H4 (cell line): ENCODE measurements at regions not wholly inside any gene's neighbourhood (a gene's known extent, or its start where the extent isn't known, plus 50 kb on each side); places are given as distances from the start of the nearest gene placed in this dataset.

Source experiments
- DNase-seq: peaks from one replicate; pipeline ENCODE4 v3.0.0-alpha.2; 2015; ENCODE audit warnings: low spot score

DNA sequence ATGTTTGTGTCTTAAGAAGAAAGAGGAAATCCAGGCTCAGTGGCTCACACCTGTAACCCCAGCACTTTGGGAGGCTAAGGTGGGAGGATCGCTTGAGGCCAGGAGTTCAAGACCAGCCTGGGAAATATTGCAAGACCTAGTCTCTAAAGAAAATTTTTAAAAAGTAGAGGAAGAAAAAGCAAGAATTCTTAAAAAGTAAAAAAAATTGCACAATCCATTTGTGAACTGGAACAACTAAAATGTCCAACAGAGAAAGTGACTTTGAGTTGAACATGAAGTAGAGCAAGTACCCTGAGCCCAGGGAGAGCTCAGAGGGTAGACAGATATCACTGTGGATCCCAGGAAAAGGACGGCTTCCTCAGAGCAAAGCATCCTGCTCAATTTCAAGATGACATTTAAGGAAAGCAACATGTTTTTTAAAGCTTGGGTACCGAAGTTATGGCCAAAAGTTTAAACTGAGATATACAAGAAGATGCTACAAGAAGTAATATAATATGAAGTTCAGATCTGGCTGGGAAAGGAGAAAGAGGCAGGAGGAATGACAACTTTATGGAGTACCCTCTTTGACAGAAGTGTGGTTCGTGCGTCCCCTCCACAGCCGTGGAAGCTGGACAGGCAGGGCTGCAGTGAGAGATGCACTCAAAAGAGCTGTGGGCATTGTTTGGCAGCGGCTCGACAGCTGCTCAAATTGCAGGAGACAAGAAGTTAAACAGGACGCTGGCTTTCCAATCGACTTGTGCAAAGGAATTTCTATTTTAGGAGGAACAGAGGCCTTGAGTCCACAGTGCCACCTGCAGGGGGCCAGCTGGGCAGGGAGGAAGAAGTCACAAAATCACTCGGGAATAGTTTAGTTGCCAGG, 201.3 kb downstream of the JCAD start:
- peak; percentile 65 for DNase-seq

GRCh38 chr10:29856295-29856694, 203.1 kb downstream of the JCAD start:
- DNase-seq = no peak

GRCh38 chr10:29853913-29854312, 205.5 kb downstream of the JCAD start:
- DNase-seq = no peak

- DNase-seq = no peak
These were observed 208.1 kb downstream of the JCAD start for GRCh38 chr10:29851241-29851640.

- DNase-seq = no peak
These were observed 209.0 kb downstream of the JCAD start for GRCh38 chr10:29850371-29850770.

GRCh38 chr10:29849886-29850285, 209.5 kb downstream of the JCAD start:
- no peak for DNase-seq

GRCh38 chr10:29849126-29849833, 210.1 kb downstream of the JCAD start:
- DNase-seq = peak; percentile 91

DNA sequence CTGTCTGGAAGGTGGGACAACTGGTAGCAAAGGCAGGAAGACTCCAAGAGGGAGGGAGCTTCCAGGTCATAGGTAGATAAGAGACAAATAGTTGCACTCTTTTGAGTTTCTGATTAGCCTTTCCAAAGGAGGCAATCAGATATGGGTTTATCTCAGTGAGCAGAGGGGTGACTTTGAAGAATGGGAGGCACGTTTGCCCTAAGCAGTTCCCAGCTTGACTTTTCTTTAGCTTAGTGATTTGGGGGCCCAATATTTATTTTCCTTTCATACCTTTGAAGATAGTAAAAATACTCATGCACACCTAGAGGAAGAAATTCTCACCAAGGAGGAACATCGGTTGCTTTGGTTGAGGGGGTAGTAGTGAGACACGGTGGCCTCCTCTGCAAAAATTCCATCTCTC, 212.1 kb upstream of the SVIL start:
- no peak for DNase-seq

DNA sequence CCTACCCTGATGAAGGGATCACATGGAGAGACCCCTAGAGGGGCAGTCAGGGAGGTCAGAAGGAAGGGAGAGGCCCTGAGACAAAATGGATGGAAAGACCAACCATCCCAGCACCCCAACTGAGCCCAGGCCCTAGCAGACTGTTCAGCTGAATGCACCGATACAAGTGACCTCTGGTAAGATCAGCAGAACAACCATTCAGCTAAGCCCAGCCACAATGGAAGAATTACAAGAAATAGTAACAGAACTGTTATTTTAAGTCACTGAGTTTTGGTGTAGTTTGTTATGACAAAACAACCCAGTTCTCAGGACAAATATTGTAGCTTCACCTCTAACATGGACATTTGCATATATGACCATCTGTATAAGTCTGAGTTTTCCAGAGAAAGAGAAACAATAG, 210.4 kb upstream of the SVIL start:
- no peak for DNase-seq

GRCh38 chr10:29843143-29843542, 208.4 kb upstream of the SVIL start:
- no peak for DNase-seq

- no peak for DNase-seq
These were observed 207.2 kb upstream of the SVIL start for GRCh38 chr10:29841724-29842649.

DNA sequence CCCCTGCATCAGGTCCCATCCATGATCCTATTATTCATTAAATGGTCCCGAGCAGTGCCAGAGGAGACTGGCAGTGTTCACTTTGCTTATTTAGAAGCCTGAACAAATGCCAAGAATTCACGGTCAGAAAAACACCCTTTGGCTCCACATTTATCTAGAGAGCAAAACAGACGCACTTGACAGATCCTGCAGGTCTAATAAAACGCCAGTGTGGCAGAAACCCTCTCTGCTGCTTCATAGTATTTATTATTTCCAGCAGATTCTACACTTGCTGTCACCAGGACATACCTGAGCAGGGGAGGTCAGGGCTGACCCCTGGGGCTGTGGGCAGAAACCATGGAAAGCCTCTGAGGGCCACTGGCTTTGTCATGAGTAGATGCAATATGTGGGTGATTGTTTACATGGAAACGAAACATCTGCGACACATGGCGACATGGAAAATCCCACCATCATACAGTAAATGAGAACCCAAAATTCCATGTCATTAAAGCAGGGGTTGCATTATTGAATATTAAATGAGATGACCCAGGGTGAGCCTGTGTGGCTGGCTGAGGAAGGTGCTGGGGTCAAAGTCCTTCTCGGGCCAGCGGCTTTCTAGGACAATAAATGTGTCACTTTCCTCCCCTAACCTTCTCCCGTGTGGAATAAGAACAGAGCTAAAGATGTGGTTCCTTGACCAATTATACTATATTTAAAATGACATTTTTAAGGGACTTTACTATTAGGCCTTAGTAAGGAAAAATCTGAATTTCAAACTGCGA, 205.9 kb upstream of the SVIL start:
- no peak for DNase-seq

- no peak for DNase-seq
These were observed 205.2 kb upstream of the SVIL start for GRCh38 chr10:29839826-29840515.

DNA sequence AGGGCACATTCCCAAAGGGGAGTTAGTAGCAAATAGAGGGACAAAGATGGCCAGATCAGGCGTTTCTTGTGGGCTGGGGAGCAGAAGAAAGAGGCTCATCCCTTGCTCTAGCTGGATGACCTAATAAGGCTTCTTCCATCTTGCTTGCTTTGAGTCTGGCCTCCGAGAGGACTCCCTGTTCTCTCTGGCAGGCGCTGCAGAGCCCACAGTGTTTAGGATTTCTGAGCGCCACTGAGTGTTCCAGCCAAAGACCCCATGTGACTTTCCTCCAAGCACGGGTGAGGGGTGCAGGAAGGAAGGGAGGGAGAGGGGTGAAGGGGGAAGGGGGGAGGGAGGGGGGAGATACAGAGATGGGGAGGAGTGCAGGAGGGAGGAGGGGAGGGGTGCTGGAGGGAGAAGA, 203.8 kb upstream of the SVIL start:
- DNase-seq = no peak

DNA sequence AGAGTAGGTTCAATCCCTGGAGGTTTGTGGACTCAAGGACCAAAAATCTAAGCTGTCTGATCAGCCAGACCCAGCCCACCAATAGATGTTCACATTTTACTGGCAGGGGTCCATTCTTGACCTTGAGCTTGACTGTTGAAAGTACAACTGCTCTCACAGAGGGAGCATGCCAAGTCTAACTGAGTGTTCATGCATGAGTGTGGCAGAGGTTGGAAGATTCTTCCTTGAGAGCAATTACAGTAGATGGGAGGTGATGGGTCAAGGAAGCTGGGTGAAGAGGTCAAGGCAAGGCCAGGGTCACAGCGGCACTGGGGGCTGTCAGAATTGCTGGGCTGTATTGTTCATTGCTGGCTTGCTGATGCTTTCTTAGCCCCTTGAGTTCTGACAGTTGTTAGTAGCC, 202.8 kb upstream of the SVIL start:
- no peak for DNase-seq

- DNase-seq = no peak
These were observed 201.6 kb upstream of the SVIL start for GRCh38 chr10:29836396-29836795.

GRCh38 chr10:29835055-29835454, 200.3 kb upstream of the SVIL start:
- no peak for DNase-seq

DNA sequence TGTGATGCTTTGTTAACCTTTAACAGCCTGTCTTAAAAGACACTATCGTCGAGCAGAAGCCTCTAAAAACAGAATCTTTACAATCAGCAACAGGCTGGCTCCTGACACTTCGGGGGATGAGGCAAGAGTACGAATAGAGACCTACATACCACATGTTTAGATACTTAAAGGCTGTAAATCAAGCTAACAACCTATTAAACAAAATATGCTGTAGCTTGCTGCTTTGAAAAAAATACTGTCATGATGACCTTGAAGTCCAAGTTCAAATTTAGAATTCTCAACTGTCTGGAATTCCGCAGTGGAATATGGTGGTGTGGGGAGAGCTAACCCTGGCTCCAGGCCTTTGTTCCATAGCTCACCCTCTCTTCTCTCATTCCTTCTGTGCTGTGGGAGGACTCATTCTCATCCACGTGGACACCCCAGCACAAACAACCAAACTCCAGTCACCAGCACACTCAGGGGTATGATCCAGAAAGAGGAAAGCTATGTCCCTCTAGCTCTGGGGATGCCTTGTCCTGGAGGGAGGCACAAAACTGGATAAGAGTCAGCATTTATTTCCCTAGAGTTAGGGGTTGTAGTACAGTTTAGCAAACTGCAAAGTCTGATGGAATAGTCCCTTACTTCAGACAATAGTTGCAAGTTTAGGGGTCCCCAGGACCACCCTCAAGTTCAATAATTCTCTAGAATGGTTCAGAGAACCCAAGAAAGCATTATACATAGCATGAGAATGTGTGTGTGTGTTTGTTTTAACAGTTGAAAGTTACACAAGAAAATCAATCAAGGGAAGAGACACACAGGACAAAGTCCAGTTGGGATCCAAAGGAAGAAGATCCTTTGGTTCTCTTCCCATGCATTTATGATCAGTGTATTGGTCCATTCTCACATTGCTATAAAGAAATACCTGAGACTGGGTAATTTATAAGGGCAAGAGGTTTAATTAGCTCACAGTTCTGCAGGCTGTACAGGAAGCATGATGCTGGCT, 196.1 kb upstream of the SVIL start:
- DNase-seq = no peak

- DNase-seq = no peak
These were observed 195.0 kb upstream of the SVIL start for GRCh38 chr10:29829776-29830175.

- DNase-seq = no peak
These were observed 194.2 kb upstream of the SVIL start for GRCh38 chr10:29828956-29829355.
